H1 (cell line): ENCODE measurements at regions not wholly inside any gene's neighbourhood (a gene's known extent, or its start where the extent isn't known, plus 50 kb on each side); places are given as distances from the start of the nearest gene placed in this dataset.

ENCODE experiments used
- CTCF ChIA-PET: fragments of 300-600 bp; sonication (Branson Sonifier 250); formaldehyde crosslinking; loops from one replicate; lab custom pipeline; 2021; ENCODE audit not compliant: partially characterized antibody; lab: Charles Lee
- POLR2A ChIA-PET: fragments of 300-600 bp; sonication (Branson Sonifier 250); formaldehyde crosslinking; loops from one replicate; lab custom pipeline; 2021; ENCODE audit warnings: inconsistent platforms; ENCODE audit not compliant: partially characterized antibody; lab: Charles Lee
- DNase-seq, 2 experiments: peaks; one replicate each; pipeline versions ENCODE4 v3.0.0 to v3.0.0-alpha.2; 2010 to 2022; ENCODE audit warnings: low spot score in 2 of 2, low read depth in 1 of 2, mixed read lengths in 1 of 2
- FAIRE-seq: peaks from 2 replicates; lab custom pipeline; 2011; peaks lifted over from hg19 to GRCh38; lab: Jason Lieb, UNC
- H2AFZ ChIP-seq: 2 replicates; pipeline ENCODE4 v1.8.1; 2012; ENCODE audit warnings: low read length, inconsistent platforms
- H2AK5ac ChIP-seq: 2 replicates; pipeline ENCODE4 v1.6.1; 2013; ENCODE audit warnings: low read depth, low read length
- H2BK120ac ChIP-seq: replicated peaks from 2 replicates; pipeline ENCODE3; 2013; ENCODE audit warnings: low read depth, low read length, inconsistent platforms
- H2BK12ac ChIP-seq: 2 replicates; pipeline ENCODE4 v1.6.1; 2013; ENCODE audit warnings: low read depth, low read length
- H2BK15ac ChIP-seq: 2 replicates; pipeline ENCODE4 v1.6.1; 2013; ENCODE audit warnings: low read length
- H2BK20ac ChIP-seq: 2 replicates; pipeline ENCODE4 v1.6.1; 2013; ENCODE audit warnings: low read length
- H2BK5ac ChIP-seq: 2 replicates; pipeline ENCODE4 v1.6.1; 2013; ENCODE audit warnings: low read depth, low read length
- H3K14ac ChIP-seq: 2 replicates; pipeline ENCODE4 v1.6.1; 2013; ENCODE audit warnings: inconsistent platforms; ENCODE audit not compliant: insufficient read length
- H3K18ac ChIP-seq: 2 replicates; pipeline ENCODE4 v1.6.1; 2013; ENCODE audit warnings: low read length; ENCODE audit errors: extremely low read depth
- H3K23ac ChIP-seq: 2 replicates; pipeline ENCODE4 v1.6.1; 2013; ENCODE audit warnings: inconsistent platforms; ENCODE audit not compliant: insufficient read length
- H3K23me2 ChIP-seq: 2 replicates; pipeline ENCODE4 v1.6.1; 2013; ENCODE audit warnings: low read depth, low read length
- H3K27ac ChIP-seq: 2 replicates; pipeline ENCODE4 v1.6.1; 2011; ENCODE audit warnings: low read depth, low read length, inconsistent platforms
- H3K27me3 ChIP-seq, 4 experiments: replicated peaks in 1 of 4; 1 replicate in 1 of 4; 2 replicates in 3 of 4; pipeline versions ENCODE4 v1.6.1 to v1.8.1; 2011 to 2013; ENCODE audit warnings: low read length in 3 of 4, mild to moderate bottlenecking in 3 of 4, inconsistent platforms in 2 of 4, mixed read lengths in 2 of 4, moderate library complexity in 1 of 4; ENCODE audit not compliant: control insufficient read depth in 3 of 4, insufficient read depth in 3 of 4; ENCODE audit errors: extremely low read depth in 1 of 4
- H3K36me3 ChIP-seq, 4 experiments: 2 replicates each; pipeline versions ENCODE4 v1.6.1 to v1.8.1; 2011 to 2013; ENCODE audit warnings: mild to moderate bottlenecking in 4 of 4, low read length in 3 of 4, moderate library complexity in 2 of 4, control low read depth in 1 of 4, inconsistent platforms in 1 of 4; ENCODE audit not compliant: insufficient read depth in 4 of 4, control insufficient read depth in 2 of 4
- H3K4ac ChIP-seq: replicated peaks from 2 replicates; pipeline ENCODE3; 2013; ENCODE audit warnings: low read length, low read depth, mixed read lengths, inconsistent platforms; ENCODE audit not compliant: insufficient read length
- H3K4me1 ChIP-seq, 4 experiments: replicated peaks in 1 of 4; 1 replicate in 1 of 4; 2 replicates in 3 of 4; pipeline versions ENCODE4 v1.6.1 to v1.8.1; 2011 to 2013; ENCODE audit warnings: low read length in 3 of 4, inconsistent platforms in 2 of 4, mixed read lengths in 1 of 4; ENCODE audit not compliant: insufficient read depth in 4 of 4, control insufficient read depth in 3 of 4
- H3K4me2 ChIP-seq, 2 experiments: 2 replicates each; pipeline versions ENCODE4 v1.6.1 to v1.8.1; 2011 to 2013; ENCODE audit warnings: low read depth in 2 of 2, low read length in 2 of 2, control low read depth in 1 of 2, inconsistent platforms in 1 of 2, mild to moderate bottlenecking in 1 of 2; ENCODE audit not compliant: insufficient read depth in 1 of 2
- H3K4me3 ChIP-seq, 4 experiments: fragments of 200-600, 300-600 bp in 1 of 4; sonication (generic), shearing (Covaris generic), sonication (Bioruptor Twin) in 1 of 4; 2 replicates each; pipeline versions ENCODE4 v1.5.1 to v1.8.1; 2011 to 2016; ENCODE audit warnings: low read length in 4 of 4, low read depth in 3 of 4, control low read depth in 2 of 4, inconsistent platforms in 2 of 4, mild to moderate bottlenecking in 2 of 4, mixed read lengths in 1 of 4, moderate library complexity in 1 of 4; ENCODE audit not compliant: insufficient read depth in 2 of 4; ENCODE audit errors: extremely low read depth in 1 of 4
- H3K56ac ChIP-seq: replicated peaks from 2 replicates; pipeline ENCODE3; 2013; ENCODE audit warnings: low read depth, mild to moderate bottlenecking, mixed read lengths, low read length, inconsistent platforms; ENCODE audit not compliant: insufficient read length
- H3K79me1 ChIP-seq: 2 replicates; pipeline ENCODE4 v1.6.1; 2013; ENCODE audit warnings: low read depth, low read length, control low read depth
- H3K79me2 ChIP-seq, 2 experiments: 2 replicates each; pipeline versions ENCODE4 v1.6.1 to v1.8.1; 2012 to 2013; ENCODE audit warnings: low read length in 2 of 2, mild to moderate bottlenecking in 2 of 2, inconsistent platforms in 1 of 2; ENCODE audit not compliant: insufficient read depth in 2 of 2, control insufficient read depth in 1 of 2
- H3K9ac ChIP-seq, 4 experiments: replicated peaks in 1 of 4; 1 replicate in 1 of 4; 2 replicates in 3 of 4; pipeline versions ENCODE4 v1.6.1 to v1.8.1; 2011 to 2013; ENCODE audit warnings: low read depth in 3 of 4, low read length in 3 of 4, control low read depth in 2 of 4, mild to moderate bottlenecking in 2 of 4, moderate library complexity in 2 of 4, inconsistent platforms in 1 of 4; ENCODE audit errors: extremely low read depth in 1 of 4
- H3K9me3 ChIP-seq, 2 experiments: 2 replicates each; pipeline versions ENCODE4 v1.6.1 to v1.8.1; 2012 to 2013; ENCODE audit warnings: mild to moderate bottlenecking in 2 of 2, moderate library complexity in 2 of 2, control low read depth in 1 of 2, inconsistent platforms in 1 of 2, low read depth in 1 of 2, low read length in 1 of 2, mixed read lengths in 1 of 2; ENCODE audit not compliant: insufficient read depth in 2 of 2
- H4K20me1 ChIP-seq, 2 experiments: replicated peaks in 1 of 2; 2 replicates each; pipeline versions ENCODE3 to v1.8.1; 2011 to 2013; ENCODE audit warnings: inconsistent platforms in 2 of 2, low read length in 2 of 2, mild to moderate bottlenecking in 1 of 2; ENCODE audit not compliant: insufficient read depth in 2 of 2, control insufficient read depth in 1 of 2
- H4K5ac ChIP-seq: 2 replicates; pipeline ENCODE4 v1.6.1; 2013; ENCODE audit warnings: low read length, low read depth, mixed read lengths, inconsistent platforms; ENCODE audit not compliant: insufficient read length
- H4K8ac ChIP-seq: 2 replicates; pipeline ENCODE4 v1.8.0; 2013; ENCODE audit warnings: mild to moderate bottlenecking, moderate library complexity, low read length, inconsistent platforms; ENCODE audit not compliant: insufficient read depth; ENCODE audit errors: extremely low read depth
- H4K91ac ChIP-seq: replicated peaks from 2 replicates; pipeline ENCODE3; 2013; ENCODE audit warnings: low read length, mixed read lengths, inconsistent platforms; ENCODE audit not compliant: insufficient read length
- WGBS, 2 experiments: shearing (Covaris generic) in 1 of 2; methylation state at CpG; one replicate each; pipeline versions ENCODE4 v1.1.6 to v1.1.7; 2013 to 2015; ENCODE audit warnings: low lambda C conversion rate in 2 of 2, mixed read lengths in 2 of 2, inconsistent platforms in 1 of 2, low coverage in 1 of 2, missing lambda C conversion rate in 1 of 2; ENCODE audit not compliant: insufficient replicate concordance in 2 of 2, insufficient coverage in 1 of 2, insufficient read length in 1 of 2; ENCODE audit errors: extremely low coverage in 1 of 2, missing lambda C conversion rate in 1 of 2; 5-methylcytosine and 5-hydroxymethylcytosine counted together
- TF ChIP-seq, protein P1 (sequence below): fragments of 300-600 bp; sonication (generic); IDR thresholded peaks from 2 replicates; pipeline ENCODE4 v1.7.1; 2012; ENCODE audit warnings: low read length, moderate library complexity, mild to moderate bottlenecking, inconsistent platforms; ENCODE audit not compliant: insufficient replicate concordance

DNA sequence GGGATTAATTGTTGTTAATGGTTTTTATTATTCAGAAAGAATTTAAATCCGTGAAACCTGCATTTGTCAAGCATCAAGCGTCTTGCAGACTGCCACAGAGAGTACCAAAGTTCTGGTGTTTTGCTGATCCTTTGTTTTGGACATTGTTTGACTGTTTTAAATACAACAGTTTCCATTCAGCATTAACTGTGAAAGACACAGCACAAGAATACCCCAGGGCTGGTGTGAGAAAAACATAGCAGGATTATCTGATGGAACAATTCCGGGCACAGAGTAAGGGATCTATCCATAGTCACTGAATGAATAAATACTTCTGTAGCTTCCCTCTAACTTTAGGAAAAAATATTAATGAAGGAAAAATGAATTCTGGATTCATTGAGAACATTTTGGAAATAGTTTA is 202.3 kb downstream of the LTN1 start:
- no peak overlapping the region for H2BK20ac ChIP-seq
- H3K27ac ChIP-seq, result no peak overlapping the region
- no peaks in the 10 kb centered on the region for H3K36me3 ChIP-seq
- no peak for FAIRE-seq
- 0 out of 4 replicates have a peak, but pooled peaks cover 0 to 3% of the 10 kb centered on the region in 2 experiments for H3K9me3 ChIP-seq
- 94% methylated on average over 3 of the region's 3 CpGs; no CpG with 5 or more reads in 1 of the 2 experiments for WGBS, 2 experiments
- H3K56ac ChIP-seq, result no peak overlapping the region
- CTCF ChIA-PET, result interaction anchor here (0.6 kb wide), 1 partner anchor 149 kb away, joined by 3 read pairs; no protein-coding TSS in a partner anchor
- H3K4me3 ChIP-seq, result no peak overlapping the region
- H3K23me2 ChIP-seq, result no peaks in the 10 kb centered on the region
- no peak overlapping the region for H2AFZ ChIP-seq
- no peaks in the 10 kb centered on the region for H3K79me1 ChIP-seq
- DNase-seq, result no peak
- H2BK15ac ChIP-seq, result no peak overlapping the region
- H3K18ac ChIP-seq, result no peak overlapping the region
- no peak overlapping the region for H4K5ac ChIP-seq
- no peak overlapping the region for H3K14ac ChIP-seq
- no peak overlapping the region for H4K91ac ChIP-seq
- H3K4ac ChIP-seq, result no peak overlapping the region
- no peak overlapping the region for H2BK120ac ChIP-seq
- no peak overlapping the region for H2BK12ac ChIP-seq
- no peak overlapping the region for H3K4me2 ChIP-seq
- no peaks in the 10 kb centered on the region for H3K4me1 ChIP-seq
- H3K27me3 ChIP-seq, result no peaks in the 10 kb centered on the region
- no peak overlapping the region for H3K23ac ChIP-seq
- no peak overlapping the region for H2BK5ac ChIP-seq
- H4K8ac ChIP-seq, result no peak overlapping the region
- H4K20me1 ChIP-seq, result no peaks in the 10 kb centered on the region
- POLR2A ChIA-PET, result no interaction called here
- no peak overlapping the region for H3K9ac ChIP-seq
- no peaks in the 10 kb centered on the region for H3K79me2 ChIP-seq
- H2AK5ac ChIP-seq, result no peak overlapping the region
- TF ChIP-seq, protein P1, sequence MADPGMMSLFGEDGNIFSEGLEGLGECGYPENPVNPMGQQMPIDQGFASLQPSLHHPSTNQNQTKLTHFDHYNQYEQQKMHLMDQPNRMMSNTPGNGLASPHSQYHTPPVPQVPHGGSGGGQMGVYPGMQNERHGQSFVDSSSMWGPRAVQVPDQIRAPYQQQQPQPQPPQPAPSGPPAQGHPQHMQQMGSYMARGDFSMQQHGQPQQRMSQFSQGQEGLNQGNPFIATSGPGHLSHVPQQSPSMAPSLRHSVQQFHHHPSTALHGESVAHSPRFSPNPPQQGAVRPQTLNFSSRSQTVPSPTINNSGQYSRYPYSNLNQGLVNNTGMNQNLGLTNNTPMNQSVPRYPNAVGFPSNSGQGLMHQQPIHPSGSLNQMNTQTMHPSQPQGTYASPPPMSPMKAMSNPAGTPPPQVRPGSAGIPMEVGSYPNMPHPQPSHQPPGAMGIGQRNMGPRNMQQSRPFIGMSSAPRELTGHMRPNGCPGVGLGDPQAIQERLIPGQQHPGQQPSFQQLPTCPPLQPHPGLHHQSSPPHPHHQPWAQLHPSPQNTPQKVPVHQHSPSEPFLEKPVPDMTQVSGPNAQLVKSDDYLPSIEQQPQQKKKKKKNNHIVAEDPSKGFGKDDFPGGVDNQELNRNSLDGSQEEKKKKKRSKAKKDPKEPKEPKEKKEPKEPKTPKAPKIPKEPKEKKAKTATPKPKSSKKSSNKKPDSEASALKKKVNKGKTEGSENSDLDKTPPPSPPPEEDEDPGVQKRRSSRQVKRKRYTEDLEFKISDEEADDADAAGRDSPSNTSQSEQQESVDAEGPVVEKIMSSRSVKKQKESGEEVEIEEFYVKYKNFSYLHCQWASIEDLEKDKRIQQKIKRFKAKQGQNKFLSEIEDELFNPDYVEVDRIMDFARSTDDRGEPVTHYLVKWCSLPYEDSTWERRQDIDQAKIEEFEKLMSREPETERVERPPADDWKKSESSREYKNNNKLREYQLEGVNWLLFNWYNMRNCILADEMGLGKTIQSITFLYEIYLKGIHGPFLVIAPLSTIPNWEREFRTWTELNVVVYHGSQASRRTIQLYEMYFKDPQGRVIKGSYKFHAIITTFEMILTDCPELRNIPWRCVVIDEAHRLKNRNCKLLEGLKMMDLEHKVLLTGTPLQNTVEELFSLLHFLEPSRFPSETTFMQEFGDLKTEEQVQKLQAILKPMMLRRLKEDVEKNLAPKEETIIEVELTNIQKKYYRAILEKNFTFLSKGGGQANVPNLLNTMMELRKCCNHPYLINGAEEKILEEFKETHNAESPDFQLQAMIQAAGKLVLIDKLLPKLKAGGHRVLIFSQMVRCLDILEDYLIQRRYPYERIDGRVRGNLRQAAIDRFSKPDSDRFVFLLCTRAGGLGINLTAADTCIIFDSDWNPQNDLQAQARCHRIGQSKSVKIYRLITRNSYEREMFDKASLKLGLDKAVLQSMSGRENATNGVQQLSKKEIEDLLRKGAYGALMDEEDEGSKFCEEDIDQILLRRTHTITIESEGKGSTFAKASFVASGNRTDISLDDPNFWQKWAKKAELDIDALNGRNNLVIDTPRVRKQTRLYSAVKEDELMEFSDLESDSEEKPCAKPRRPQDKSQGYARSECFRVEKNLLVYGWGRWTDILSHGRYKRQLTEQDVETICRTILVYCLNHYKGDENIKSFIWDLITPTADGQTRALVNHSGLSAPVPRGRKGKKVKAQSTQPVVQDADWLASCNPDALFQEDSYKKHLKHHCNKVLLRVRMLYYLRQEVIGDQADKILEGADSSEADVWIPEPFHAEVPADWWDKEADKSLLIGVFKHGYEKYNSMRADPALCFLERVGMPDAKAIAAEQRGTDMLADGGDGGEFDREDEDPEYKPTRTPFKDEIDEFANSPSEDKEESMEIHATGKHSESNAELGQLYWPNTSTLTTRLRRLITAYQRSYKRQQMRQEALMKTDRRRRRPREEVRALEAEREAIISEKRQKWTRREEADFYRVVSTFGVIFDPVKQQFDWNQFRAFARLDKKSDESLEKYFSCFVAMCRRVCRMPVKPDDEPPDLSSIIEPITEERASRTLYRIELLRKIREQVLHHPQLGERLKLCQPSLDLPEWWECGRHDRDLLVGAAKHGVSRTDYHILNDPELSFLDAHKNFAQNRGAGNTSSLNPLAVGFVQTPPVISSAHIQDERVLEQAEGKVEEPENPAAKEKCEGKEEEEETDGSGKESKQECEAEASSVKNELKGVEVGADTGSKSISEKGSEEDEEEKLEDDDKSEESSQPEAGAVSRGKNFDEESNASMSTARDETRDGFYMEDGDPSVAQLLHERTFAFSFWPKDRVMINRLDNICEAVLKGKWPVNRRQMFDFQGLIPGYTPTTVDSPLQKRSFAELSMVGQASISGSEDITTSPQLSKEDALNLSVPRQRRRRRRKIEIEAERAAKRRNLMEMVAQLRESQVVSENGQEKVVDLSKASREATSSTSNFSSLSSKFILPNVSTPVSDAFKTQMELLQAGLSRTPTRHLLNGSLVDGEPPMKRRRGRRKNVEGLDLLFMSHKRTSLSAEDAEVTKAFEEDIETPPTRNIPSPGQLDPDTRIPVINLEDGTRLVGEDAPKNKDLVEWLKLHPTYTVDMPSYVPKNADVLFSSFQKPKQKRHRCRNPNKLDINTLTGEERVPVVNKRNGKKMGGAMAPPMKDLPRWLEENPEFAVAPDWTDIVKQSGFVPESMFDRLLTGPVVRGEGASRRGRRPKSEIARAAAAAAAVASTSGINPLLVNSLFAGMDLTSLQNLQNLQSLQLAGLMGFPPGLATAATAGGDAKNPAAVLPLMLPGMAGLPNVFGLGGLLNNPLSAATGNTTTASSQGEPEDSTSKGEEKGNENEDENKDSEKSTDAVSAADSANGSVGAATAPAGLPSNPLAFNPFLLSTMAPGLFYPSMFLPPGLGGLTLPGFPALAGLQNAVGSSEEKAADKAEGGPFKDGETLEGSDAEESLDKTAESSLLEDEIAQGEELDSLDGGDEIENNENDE, result no peak
